ENCODE measurements at regions not wholly inside any gene's neighbourhood (a gene's known extent, or its start where the extent isn't known, plus 50 kb on each side); places are given as distances from the start of the nearest gene placed in this dataset.

DNA sequence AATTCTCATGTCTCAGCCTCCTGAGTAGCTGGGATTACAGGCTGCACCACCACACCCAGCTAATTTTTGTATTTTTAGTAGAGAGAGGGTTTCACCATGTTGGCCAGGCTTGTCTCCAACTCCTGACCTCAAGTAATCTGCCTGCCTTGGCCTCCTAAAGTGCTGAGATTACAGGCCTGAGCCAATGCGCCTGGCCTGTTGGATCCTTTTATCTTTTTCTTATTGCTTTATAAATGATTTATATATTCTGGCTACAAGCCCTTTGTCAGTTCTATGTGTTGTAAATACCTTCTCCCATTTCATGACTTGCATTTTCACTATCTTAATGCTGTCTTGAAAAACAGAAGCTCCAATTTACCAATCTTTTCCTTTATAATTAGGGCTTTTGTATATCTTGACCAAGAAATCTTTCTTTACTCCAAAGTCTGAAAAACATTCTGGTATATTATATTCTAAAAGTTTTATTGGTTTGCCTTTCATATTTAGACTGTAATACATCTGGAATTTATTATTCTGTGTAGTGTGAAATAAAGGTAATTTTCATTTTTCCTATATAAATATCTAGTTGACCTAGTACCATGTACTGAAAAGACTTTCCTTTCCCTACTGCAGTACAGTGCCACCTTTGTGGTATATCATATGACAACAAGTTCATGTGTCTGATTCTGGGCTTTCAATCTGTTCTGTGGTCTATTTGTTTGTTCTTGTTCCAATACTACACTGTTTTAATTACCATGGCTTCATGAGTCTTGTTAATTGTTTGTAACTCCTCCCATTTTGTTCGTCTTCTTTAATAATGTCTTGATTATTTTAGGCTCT lies 52.9 kb upstream of the RNU6-1 start:
- ChIA-PET POLR2A (no interaction called here), CTCF (no interaction called here)
- in situ Hi-C loops (cut with HindIII; ENCODE audit: low pct_unique_long_range_greater_than_20kb, low sequenced_read_pairs) (no loop called here), intact Hi-C loops (cut with micrococcal nuclease; ENCODE audit: unreplicated experiment) (no loop called here)
- DNase-seq (ENCODE audit: low read depth, low spot score) (no peak), ATAC-seq (no peak)
- peaks cover 6% of the 10 kb centered on the region; the same call in 1 of the 2 replicates for H3K9me3 ChIP-seq (ENCODE audit: control insufficient read depth, insufficient read depth, low read depth, low read length)
- BruUV-seq (replicated peaks) = no TSS peak
- H3K27me3 ChIP-seq (ENCODE audit: control insufficient read depth, insufficient read depth, low read length) = no peaks in the 10 kb centered on the region
- no peaks in the 10 kb centered on the region for H3K36me3 ChIP-seq (ENCODE audit: control insufficient read depth, insufficient read depth, low read length)
- peak overlapping the region; percentile 30 for H3K27ac ChIP-seq (ENCODE audit: low read length)
- TF ChIP-seq SIN3A (IDR thresholded peaks at IDR 0.05; ENCODE audit: borderline replicate concordance, insufficient read depth, low read depth, low read length) = no peak
- TF ChIP-seq, protein P1, sequence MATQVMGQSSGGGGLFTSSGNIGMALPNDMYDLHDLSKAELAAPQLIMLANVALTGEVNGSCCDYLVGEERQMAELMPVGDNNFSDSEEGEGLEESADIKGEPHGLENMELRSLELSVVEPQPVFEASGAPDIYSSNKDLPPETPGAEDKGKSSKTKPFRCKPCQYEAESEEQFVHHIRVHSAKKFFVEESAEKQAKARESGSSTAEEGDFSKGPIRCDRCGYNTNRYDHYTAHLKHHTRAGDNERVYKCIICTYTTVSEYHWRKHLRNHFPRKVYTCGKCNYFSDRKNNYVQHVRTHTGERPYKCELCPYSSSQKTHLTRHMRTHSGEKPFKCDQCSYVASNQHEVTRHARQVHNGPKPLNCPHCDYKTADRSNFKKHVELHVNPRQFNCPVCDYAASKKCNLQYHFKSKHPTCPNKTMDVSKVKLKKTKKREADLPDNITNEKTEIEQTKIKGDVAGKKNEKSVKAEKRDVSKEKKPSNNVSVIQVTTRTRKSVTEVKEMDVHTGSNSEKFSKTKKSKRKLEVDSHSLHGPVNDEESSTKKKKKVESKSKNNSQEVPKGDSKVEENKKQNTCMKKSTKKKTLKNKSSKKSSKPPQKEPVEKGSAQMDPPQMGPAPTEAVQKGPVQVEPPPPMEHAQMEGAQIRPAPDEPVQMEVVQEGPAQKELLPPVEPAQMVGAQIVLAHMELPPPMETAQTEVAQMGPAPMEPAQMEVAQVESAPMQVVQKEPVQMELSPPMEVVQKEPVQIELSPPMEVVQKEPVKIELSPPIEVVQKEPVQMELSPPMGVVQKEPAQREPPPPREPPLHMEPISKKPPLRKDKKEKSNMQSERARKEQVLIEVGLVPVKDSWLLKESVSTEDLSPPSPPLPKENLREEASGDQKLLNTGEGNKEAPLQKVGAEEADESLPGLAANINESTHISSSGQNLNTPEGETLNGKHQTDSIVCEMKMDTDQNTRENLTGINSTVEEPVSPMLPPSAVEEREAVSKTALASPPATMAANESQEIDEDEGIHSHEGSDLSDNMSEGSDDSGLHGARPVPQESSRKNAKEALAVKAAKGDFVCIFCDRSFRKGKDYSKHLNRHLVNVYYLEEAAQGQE (IDR thresholded peaks at IDR 0.05; ENCODE audit: insufficient read depth in 1 of 2, low read depth in 2 of 2, low read length in 1 of 2) = no peak
- TF ChIP-seq, protein P2, sequence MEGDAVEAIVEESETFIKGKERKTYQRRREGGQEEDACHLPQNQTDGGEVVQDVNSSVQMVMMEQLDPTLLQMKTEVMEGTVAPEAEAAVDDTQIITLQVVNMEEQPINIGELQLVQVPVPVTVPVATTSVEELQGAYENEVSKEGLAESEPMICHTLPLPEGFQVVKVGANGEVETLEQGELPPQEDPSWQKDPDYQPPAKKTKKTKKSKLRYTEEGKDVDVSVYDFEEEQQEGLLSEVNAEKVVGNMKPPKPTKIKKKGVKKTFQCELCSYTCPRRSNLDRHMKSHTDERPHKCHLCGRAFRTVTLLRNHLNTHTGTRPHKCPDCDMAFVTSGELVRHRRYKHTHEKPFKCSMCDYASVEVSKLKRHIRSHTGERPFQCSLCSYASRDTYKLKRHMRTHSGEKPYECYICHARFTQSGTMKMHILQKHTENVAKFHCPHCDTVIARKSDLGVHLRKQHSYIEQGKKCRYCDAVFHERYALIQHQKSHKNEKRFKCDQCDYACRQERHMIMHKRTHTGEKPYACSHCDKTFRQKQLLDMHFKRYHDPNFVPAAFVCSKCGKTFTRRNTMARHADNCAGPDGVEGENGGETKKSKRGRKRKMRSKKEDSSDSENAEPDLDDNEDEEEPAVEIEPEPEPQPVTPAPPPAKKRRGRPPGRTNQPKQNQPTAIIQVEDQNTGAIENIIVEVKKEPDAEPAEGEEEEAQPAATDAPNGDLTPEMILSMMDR (IDR thresholded peaks at IDR 0.05) = no peak
- no peak for TF ChIP-seq POLR2AphosphoS5 (IDR thresholded peaks at IDR 0.05; ENCODE audit: low read depth, low read length)
- TF ChIP-seq TCF7L2 (IDR thresholded peaks at IDR 0.05; ENCODE audit: low read depth, low read length) = no peak
- no peak overlapping the region for H3K4me3 ChIP-seq (ENCODE audit: low read depth in 2 of 2, low read length in 2 of 2)
- peaks cover 3% of the 10 kb centered on the region; the same call in 1 of the 2 replicates for H3K4me1 ChIP-seq (ENCODE audit: control insufficient read depth, insufficient read depth, low read length)

DNA sequence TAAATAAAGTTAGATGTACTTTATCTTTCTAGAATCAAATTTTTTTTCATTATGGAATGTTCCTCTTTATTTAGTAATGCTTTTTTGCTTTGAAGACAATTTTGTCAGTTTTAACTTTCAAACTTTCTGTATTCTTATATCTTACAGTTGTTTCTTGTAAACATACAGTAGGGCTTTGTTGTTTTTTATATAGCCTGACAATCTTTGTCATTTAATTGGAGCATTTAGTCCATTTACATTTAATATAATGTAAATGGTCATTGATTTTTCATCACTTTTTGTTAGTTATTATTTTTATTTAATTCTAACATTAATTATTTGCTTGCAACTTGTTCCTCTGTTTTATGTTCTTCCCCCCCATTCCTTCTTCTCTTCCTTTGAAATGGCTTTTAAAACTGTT lies 55.4 kb upstream of the RNU6-1 start:
- ChIA-PET CTCF (no interaction called here), POLR2A (no interaction called here)
- H3K27me3 ChIP-seq (ENCODE audit: control insufficient read depth, insufficient read depth, low read length) = no peaks in the 10 kb centered on the region
- no peak overlapping the region for H3K4me3 ChIP-seq (ENCODE audit: low read depth in 2 of 2, low read length in 2 of 2)
- peaks cover 3% of the 10 kb centered on the region; the same call in 1 of the 2 replicates for H3K4me1 ChIP-seq (ENCODE audit: control insufficient read depth, insufficient read depth, low read length)
- no peak overlapping the region for H3K27ac ChIP-seq (ENCODE audit: low read length)
- no peak for TF ChIP-seq TCF7L2 (IDR thresholded peaks at IDR 0.05; ENCODE audit: low read depth, low read length)
- TF ChIP-seq SIN3A (IDR thresholded peaks at IDR 0.05; ENCODE audit: borderline replicate concordance, insufficient read depth, low read depth, low read length) = no peak
- TF ChIP-seq, protein P2 (IDR thresholded peaks at IDR 0.05) = no peak
- peaks cover 6% of the 10 kb centered on the region; the same call in 1 of the 2 replicates for H3K9me3 ChIP-seq (ENCODE audit: control insufficient read depth, insufficient read depth, low read depth, low read length)
- no peaks in the 10 kb centered on the region for H3K36me3 ChIP-seq (ENCODE audit: control insufficient read depth, insufficient read depth, low read length)
- in situ Hi-C loops (cut with HindIII; ENCODE audit: low pct_unique_long_range_greater_than_20kb, low sequenced_read_pairs) (no loop called here), intact Hi-C loops (cut with micrococcal nuclease; ENCODE audit: unreplicated experiment) (no loop called here)
- BruUV-seq (replicated peaks) = no TSS peak
- no peak for ATAC-seq
- DNase-seq (ENCODE audit: low read depth, low spot score) = no peak

All from Panc1 (cell line).